Astrocyte (in vitro differentiated cells and primary cell): ENCODE measurements at regions not wholly inside any gene's neighbourhood (a gene's known extent, or its start where the extent isn't known, plus 50 kb on each side); places are given as distances from the start of the nearest gene placed in this dataset.

Experiments used
- EZH2 ChIP-seq: IDR thresholded peaks from 2 replicates; pipeline ENCODE4 v1.6.1; 2012; ENCODE audit warnings: mild to moderate bottlenecking, low read length, inconsistent platforms; ENCODE audit not compliant: insufficient read depth
- TF ChIP-seq, protein P1 (sequence below): IDR thresholded peaks from 2 replicates; pipeline ENCODE4 v1.5.1; 2011; ENCODE audit warnings: low read depth, mild to moderate bottlenecking, inconsistent platforms, low read length, moderate library complexity; ENCODE audit not compliant: insufficient read depth

GRCh38 chr22:49475253-49475652 is 352.4 kb downstream of the BRD1 start:
- no peak for TF ChIP-seq EZH2
- TF ChIP-seq, protein P1, sequence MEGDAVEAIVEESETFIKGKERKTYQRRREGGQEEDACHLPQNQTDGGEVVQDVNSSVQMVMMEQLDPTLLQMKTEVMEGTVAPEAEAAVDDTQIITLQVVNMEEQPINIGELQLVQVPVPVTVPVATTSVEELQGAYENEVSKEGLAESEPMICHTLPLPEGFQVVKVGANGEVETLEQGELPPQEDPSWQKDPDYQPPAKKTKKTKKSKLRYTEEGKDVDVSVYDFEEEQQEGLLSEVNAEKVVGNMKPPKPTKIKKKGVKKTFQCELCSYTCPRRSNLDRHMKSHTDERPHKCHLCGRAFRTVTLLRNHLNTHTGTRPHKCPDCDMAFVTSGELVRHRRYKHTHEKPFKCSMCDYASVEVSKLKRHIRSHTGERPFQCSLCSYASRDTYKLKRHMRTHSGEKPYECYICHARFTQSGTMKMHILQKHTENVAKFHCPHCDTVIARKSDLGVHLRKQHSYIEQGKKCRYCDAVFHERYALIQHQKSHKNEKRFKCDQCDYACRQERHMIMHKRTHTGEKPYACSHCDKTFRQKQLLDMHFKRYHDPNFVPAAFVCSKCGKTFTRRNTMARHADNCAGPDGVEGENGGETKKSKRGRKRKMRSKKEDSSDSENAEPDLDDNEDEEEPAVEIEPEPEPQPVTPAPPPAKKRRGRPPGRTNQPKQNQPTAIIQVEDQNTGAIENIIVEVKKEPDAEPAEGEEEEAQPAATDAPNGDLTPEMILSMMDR, result no peak
